H1 (cell line): ENCODE measurements at regions not wholly inside any gene's neighbourhood (a gene's known extent, or its start where the extent isn't known, plus 50 kb on each side); places are given as distances from the start of the nearest gene placed in this dataset.

ENCODE experiments used
- CTCF ChIA-PET: fragments of 300-600 bp; sonication (Branson Sonifier 250); formaldehyde crosslinking; loops from one replicate; lab custom pipeline; 2021; ENCODE audit not compliant: partially characterized antibody; lab: Charles Lee
- POLR2A ChIA-PET: fragments of 300-600 bp; sonication (Branson Sonifier 250); formaldehyde crosslinking; loops from one replicate; lab custom pipeline; 2021; ENCODE audit warnings: inconsistent platforms; ENCODE audit not compliant: partially characterized antibody; lab: Charles Lee
- DNase-seq, 2 experiments: peaks; one replicate each; pipeline versions ENCODE4 v3.0.0 to v3.0.0-alpha.2; 2010 to 2022; ENCODE audit warnings: low spot score in 2 of 2, low read depth in 1 of 2, mixed read lengths in 1 of 2
- FAIRE-seq: peaks from 2 replicates; lab custom pipeline; 2011; peaks lifted over from hg19 to GRCh38; lab: Jason Lieb, UNC
- H2AFZ ChIP-seq: 2 replicates; pipeline ENCODE4 v1.8.1; 2012; ENCODE audit warnings: low read length, inconsistent platforms
- H2AK5ac ChIP-seq: 2 replicates; pipeline ENCODE4 v1.6.1; 2013; ENCODE audit warnings: low read depth, low read length
- H2BK120ac ChIP-seq: replicated peaks from 2 replicates; pipeline ENCODE3; 2013; ENCODE audit warnings: low read depth, low read length, inconsistent platforms
- H2BK12ac ChIP-seq: 2 replicates; pipeline ENCODE4 v1.6.1; 2013; ENCODE audit warnings: low read depth, low read length
- H2BK15ac ChIP-seq: 2 replicates; pipeline ENCODE4 v1.6.1; 2013; ENCODE audit warnings: low read length
- H2BK20ac ChIP-seq: 2 replicates; pipeline ENCODE4 v1.6.1; 2013; ENCODE audit warnings: low read length
- H2BK5ac ChIP-seq: 2 replicates; pipeline ENCODE4 v1.6.1; 2013; ENCODE audit warnings: low read depth, low read length
- H3K14ac ChIP-seq: 2 replicates; pipeline ENCODE4 v1.6.1; 2013; ENCODE audit warnings: inconsistent platforms; ENCODE audit not compliant: insufficient read length
- H3K18ac ChIP-seq: 2 replicates; pipeline ENCODE4 v1.6.1; 2013; ENCODE audit warnings: low read length; ENCODE audit errors: extremely low read depth
- H3K23ac ChIP-seq: 2 replicates; pipeline ENCODE4 v1.6.1; 2013; ENCODE audit warnings: inconsistent platforms; ENCODE audit not compliant: insufficient read length
- H3K23me2 ChIP-seq: 2 replicates; pipeline ENCODE4 v1.6.1; 2013; ENCODE audit warnings: low read depth, low read length
- H3K27ac ChIP-seq: 2 replicates; pipeline ENCODE4 v1.6.1; 2011; ENCODE audit warnings: low read depth, low read length, inconsistent platforms
- H3K27me3 ChIP-seq, 4 experiments: replicated peaks in 1 of 4; 1 replicate in 1 of 4; 2 replicates in 3 of 4; pipeline versions ENCODE4 v1.6.1 to v1.8.1; 2011 to 2013; ENCODE audit warnings: low read length in 3 of 4, mild to moderate bottlenecking in 3 of 4, inconsistent platforms in 2 of 4, mixed read lengths in 2 of 4, moderate library complexity in 1 of 4; ENCODE audit not compliant: control insufficient read depth in 3 of 4, insufficient read depth in 3 of 4; ENCODE audit errors: extremely low read depth in 1 of 4
- H3K36me3 ChIP-seq, 4 experiments: 2 replicates each; pipeline versions ENCODE4 v1.6.1 to v1.8.1; 2011 to 2013; ENCODE audit warnings: mild to moderate bottlenecking in 4 of 4, low read length in 3 of 4, moderate library complexity in 2 of 4, control low read depth in 1 of 4, inconsistent platforms in 1 of 4; ENCODE audit not compliant: insufficient read depth in 4 of 4, control insufficient read depth in 2 of 4
- H3K4ac ChIP-seq: replicated peaks from 2 replicates; pipeline ENCODE3; 2013; ENCODE audit warnings: low read length, low read depth, mixed read lengths, inconsistent platforms; ENCODE audit not compliant: insufficient read length
- H3K4me1 ChIP-seq, 4 experiments: replicated peaks in 1 of 4; 1 replicate in 1 of 4; 2 replicates in 3 of 4; pipeline versions ENCODE4 v1.6.1 to v1.8.1; 2011 to 2013; ENCODE audit warnings: low read length in 3 of 4, inconsistent platforms in 2 of 4, mixed read lengths in 1 of 4; ENCODE audit not compliant: insufficient read depth in 4 of 4, control insufficient read depth in 3 of 4
- H3K4me2 ChIP-seq, 2 experiments: 2 replicates each; pipeline versions ENCODE4 v1.6.1 to v1.8.1; 2011 to 2013; ENCODE audit warnings: low read depth in 2 of 2, low read length in 2 of 2, control low read depth in 1 of 2, inconsistent platforms in 1 of 2, mild to moderate bottlenecking in 1 of 2; ENCODE audit not compliant: insufficient read depth in 1 of 2
- H3K4me3 ChIP-seq, 4 experiments: fragments of 200-600, 300-600 bp in 1 of 4; sonication (generic), shearing (Covaris generic), sonication (Bioruptor Twin) in 1 of 4; 2 replicates each; pipeline versions ENCODE4 v1.5.1 to v1.8.1; 2011 to 2016; ENCODE audit warnings: low read length in 4 of 4, low read depth in 3 of 4, control low read depth in 2 of 4, inconsistent platforms in 2 of 4, mild to moderate bottlenecking in 2 of 4, mixed read lengths in 1 of 4, moderate library complexity in 1 of 4; ENCODE audit not compliant: insufficient read depth in 2 of 4; ENCODE audit errors: extremely low read depth in 1 of 4
- H3K56ac ChIP-seq: replicated peaks from 2 replicates; pipeline ENCODE3; 2013; ENCODE audit warnings: low read depth, mild to moderate bottlenecking, mixed read lengths, low read length, inconsistent platforms; ENCODE audit not compliant: insufficient read length
- H3K79me1 ChIP-seq: 2 replicates; pipeline ENCODE4 v1.6.1; 2013; ENCODE audit warnings: low read depth, low read length, control low read depth
- H3K79me2 ChIP-seq, 2 experiments: 2 replicates each; pipeline versions ENCODE4 v1.6.1 to v1.8.1; 2012 to 2013; ENCODE audit warnings: low read length in 2 of 2, mild to moderate bottlenecking in 2 of 2, inconsistent platforms in 1 of 2; ENCODE audit not compliant: insufficient read depth in 2 of 2, control insufficient read depth in 1 of 2
- H3K9ac ChIP-seq, 4 experiments: replicated peaks in 1 of 4; 1 replicate in 1 of 4; 2 replicates in 3 of 4; pipeline versions ENCODE4 v1.6.1 to v1.8.1; 2011 to 2013; ENCODE audit warnings: low read depth in 3 of 4, low read length in 3 of 4, control low read depth in 2 of 4, mild to moderate bottlenecking in 2 of 4, moderate library complexity in 2 of 4, inconsistent platforms in 1 of 4; ENCODE audit errors: extremely low read depth in 1 of 4
- H3K9me3 ChIP-seq, 2 experiments: 2 replicates each; pipeline versions ENCODE4 v1.6.1 to v1.8.1; 2012 to 2013; ENCODE audit warnings: mild to moderate bottlenecking in 2 of 2, moderate library complexity in 2 of 2, control low read depth in 1 of 2, inconsistent platforms in 1 of 2, low read depth in 1 of 2, low read length in 1 of 2, mixed read lengths in 1 of 2; ENCODE audit not compliant: insufficient read depth in 2 of 2
- H4K20me1 ChIP-seq, 2 experiments: replicated peaks in 1 of 2; 2 replicates each; pipeline versions ENCODE3 to v1.8.1; 2011 to 2013; ENCODE audit warnings: inconsistent platforms in 2 of 2, low read length in 2 of 2, mild to moderate bottlenecking in 1 of 2; ENCODE audit not compliant: insufficient read depth in 2 of 2, control insufficient read depth in 1 of 2
- H4K5ac ChIP-seq: 2 replicates; pipeline ENCODE4 v1.6.1; 2013; ENCODE audit warnings: low read length, low read depth, mixed read lengths, inconsistent platforms; ENCODE audit not compliant: insufficient read length
- H4K8ac ChIP-seq: 2 replicates; pipeline ENCODE4 v1.8.0; 2013; ENCODE audit warnings: mild to moderate bottlenecking, moderate library complexity, low read length, inconsistent platforms; ENCODE audit not compliant: insufficient read depth; ENCODE audit errors: extremely low read depth
- H4K91ac ChIP-seq: replicated peaks from 2 replicates; pipeline ENCODE3; 2013; ENCODE audit warnings: low read length, mixed read lengths, inconsistent platforms; ENCODE audit not compliant: insufficient read length
- ATF3 ChIP-seq: IDR thresholded peaks from 2 replicates; pipeline ENCODE4 v1.6.1; 2011; ENCODE audit warnings: low read depth, mild to moderate bottlenecking, low read length; ENCODE audit not compliant: insufficient read depth
- BRCA1 ChIP-seq: IDR thresholded peaks from 2 replicates; pipeline ENCODE4 v1.6.1; 2012; ENCODE audit warnings: low read depth, low read length, improper control_type of control experiment
- CEBPB ChIP-seq: IDR thresholded peaks from 2 replicates; pipeline ENCODE4 v1.6.1; 2012; ENCODE audit warnings: low read depth, low read length
- CTBP2 ChIP-seq: IDR thresholded peaks from 2 replicates; pipeline ENCODE4 v1.7.0; 2011; ENCODE audit warnings: borderline replicate concordance, mild to moderate bottlenecking, moderate library complexity, mixed read lengths, low read length; ENCODE audit not compliant: insufficient read depth, insufficient read length
- CTCF ChIP-seq, 3 experiments: IDR thresholded peaks; 1 replicate in 2 of 3; 2 replicates in 1 of 3; pipeline versions ENCODE4 v1.5.1 to v1.6.1; 2011; ENCODE audit warnings: low read length in 3 of 3, mild to moderate bottlenecking in 3 of 3, inconsistent platforms in 2 of 3, low read depth in 1 of 3, moderate library complexity in 1 of 3; ENCODE audit not compliant: insufficient read depth in 1 of 3; ENCODE audit errors: control extremely low read depth in 1 of 3
- JUN ChIP-seq: IDR thresholded peaks from 2 replicates; pipeline ENCODE4 v1.6.1; 2011; ENCODE audit warnings: low read depth, mild to moderate bottlenecking, improper control_type of control experiment, low read length
- MAFK ChIP-seq: IDR thresholded peaks from 2 replicates; pipeline ENCODE4 v1.6.1; 2012; ENCODE audit warnings: low read depth, mild to moderate bottlenecking, improper control_type of control experiment, low read length
- MAX ChIP-seq: IDR thresholded peaks from 2 replicates; pipeline ENCODE4 v1.6.1; 2012; ENCODE audit warnings: inconsistent platforms
- NANOG ChIP-seq: IDR thresholded peaks from 2 replicates; pipeline ENCODE4 v1.6.1; 2011; ENCODE audit warnings: low read length, low read depth, mild to moderate bottlenecking, inconsistent platforms; ENCODE audit not compliant: insufficient read depth, poor library complexity, severe bottlenecking
- POLR2AphosphoS5 ChIP-seq: IDR thresholded peaks from 2 replicates; pipeline ENCODE4 v1.6.1; 2011; ENCODE audit warnings: low read depth, low read length
- SIRT6 ChIP-seq: IDR thresholded peaks from one replicate; pipeline ENCODE4 v1.7.1; 2012; ENCODE audit warnings: low read length, inconsistent platforms
- YY1 ChIP-seq: IDR thresholded peaks from 2 replicates; pipeline ENCODE4 v1.6.1; 2011; ENCODE audit warnings: low read depth, mild to moderate bottlenecking, low read length
- WGBS, 2 experiments: shearing (Covaris generic) in 1 of 2; methylation state at CpG; one replicate each; pipeline versions ENCODE4 v1.1.6 to v1.1.7; 2013 to 2015; ENCODE audit warnings: low lambda C conversion rate in 2 of 2, mixed read lengths in 2 of 2, inconsistent platforms in 1 of 2, low coverage in 1 of 2, missing lambda C conversion rate in 1 of 2; ENCODE audit not compliant: insufficient replicate concordance in 2 of 2, insufficient coverage in 1 of 2, insufficient read length in 1 of 2; ENCODE audit errors: extremely low coverage in 1 of 2, missing lambda C conversion rate in 1 of 2; 5-methylcytosine and 5-hydroxymethylcytosine counted together

GRCh38 chr12:91690531-91690930 is 455.1 kb downstream of the BTG1 start:
- Histone ChIP-seq H4K20me1 (no peaks in the 10 kb centered on the region), H3K79me2 (no peaks in the 10 kb centered on the region), H3K4ac (no peak overlapping the region), H4K91ac (no peak overlapping the region), H3K14ac (no peak overlapping the region), H3K9me3 (no peaks in the 10 kb centered on the region), H3K56ac (no peak overlapping the region), H3K36me3 (no peaks in the 10 kb centered on the region), H3K4me2 (no peak overlapping the region), H3K23me2 (peaks cover 2% of the 10 kb centered on the region; the same call in 1 of the 2 replicates), H4K5ac (no peak overlapping the region), H3K79me1 (no peaks in the 10 kb centered on the region), H2BK120ac (no peak overlapping the region), H2BK15ac (no peak overlapping the region), H2BK5ac (no peak overlapping the region), H3K23ac (no peak overlapping the region), H4K8ac (no peak overlapping the region), H3K27ac (no peak overlapping the region), H3K4me3 (no peak overlapping the region), H2AFZ (no peak overlapping the region), H2AK5ac (no peak overlapping the region), H3K9ac (no peak overlapping the region), H2BK20ac (no peak overlapping the region), H3K18ac (no peak overlapping the region), H3K4me1 (no peaks in the 10 kb centered on the region), H2BK12ac (no peak overlapping the region), H3K27me3 (no peaks in the 10 kb centered on the region; a peak in 1 of 7 replicates)
- 87% methylated on average over 4 of the region's 4 CpGs; no CpG with 5 or more reads in 1 of the 2 experiments for WGBS, 2 experiments
- ChIA-PET POLR2A (no interaction called here), CTCF (no interaction called here)
- DNase-seq (no peak), FAIRE-seq (no peak)
- TF ChIP-seq CEBPB (no peak), NANOG (no peak), BRCA1 (no peak), JUN (no peak), MAFK (no peak), SIRT6 (no peak), MAX (no peak), ATF3 (no peak), POLR2AphosphoS5 (no peak), CTCF (IDR thresholded peaks at IDR 0.05; ENCODE audit: control extremely low read depth in 1 of 3, insufficient read depth in 1 of 3, low read depth in 1 of 3, low read length in 3 of 3) (no peak), CTBP2 (no peak), YY1 (no peak)
